ENCODE measurements at regions not wholly inside any gene's neighbourhood (a gene's known extent, or its start where the extent isn't known, plus 50 kb on each side); places are given as distances from the start of the nearest gene placed in this dataset.

DNA sequence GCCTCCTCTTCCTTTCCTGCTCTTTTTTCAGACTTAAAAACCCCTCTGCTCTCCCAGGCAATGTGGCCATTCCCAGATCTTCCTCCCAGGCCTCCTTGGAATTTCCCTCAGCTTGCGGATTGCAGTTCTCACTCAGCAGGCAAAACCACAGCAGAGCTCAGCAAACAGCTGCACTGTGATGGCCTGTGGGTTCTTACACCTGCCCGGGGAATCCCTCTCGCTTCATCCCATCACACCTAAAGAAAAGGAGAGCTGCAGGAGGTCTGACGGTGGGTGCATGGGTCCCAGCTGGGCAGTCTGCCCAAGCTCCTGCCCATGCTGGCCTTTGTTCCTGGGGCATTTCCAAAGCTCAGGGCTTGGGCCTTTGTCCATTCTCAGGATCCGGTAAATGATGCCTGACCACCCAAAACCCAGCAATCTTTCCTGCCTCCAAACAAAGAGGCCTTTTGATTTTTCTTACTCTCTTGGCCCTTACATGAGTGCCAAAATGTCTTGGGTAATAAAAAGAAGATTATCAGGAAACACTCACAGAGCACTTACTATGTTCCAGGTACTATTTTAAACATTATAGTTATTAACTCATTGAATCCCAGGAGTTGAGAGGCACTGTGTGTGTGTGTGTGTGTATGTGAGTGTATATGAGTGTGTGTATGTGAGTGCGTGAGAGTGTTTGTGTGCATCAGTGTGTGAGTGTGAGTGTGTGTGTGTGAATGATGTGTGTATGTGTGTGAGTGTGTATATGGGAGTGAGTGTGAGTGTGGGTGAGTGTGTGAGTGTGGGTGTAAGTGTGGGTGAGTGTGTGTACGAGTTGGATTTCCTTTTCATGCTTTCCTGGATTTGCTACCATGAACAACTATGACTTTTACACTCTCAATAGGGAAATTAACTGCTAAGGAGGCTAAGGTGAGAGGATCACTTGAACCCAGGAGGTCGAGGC, 64.5 kb upstream of the PODXL start:
- BruUV-seq (replicated peaks): no TSS peak
- H3K4me2 ChIP-seq (ENCODE audit: low read depth, low read length): no peak overlapping the region
- CTCF ChIA-PET: interaction anchor here (0.5 kb wide), 1 partner anchor 235 kb away, joined by 4 read pairs; no protein-coding TSS in a partner anchor

More for the DNA sequence above, 64.5 kb upstream of the PODXL start:
- no peaks in the 10 kb centered on the region; the same call in 1 of the 2 replicates for H3K4me1 ChIP-seq (ENCODE audit: control insufficient read depth, insufficient read depth, low read length)
- TF ChIP-seq RCOR1 (IDR thresholded peaks at IDR 0.05; ENCODE audit: insufficient replicate concordance, low read length): no peak
- TF ChIP-seq, protein P1, sequence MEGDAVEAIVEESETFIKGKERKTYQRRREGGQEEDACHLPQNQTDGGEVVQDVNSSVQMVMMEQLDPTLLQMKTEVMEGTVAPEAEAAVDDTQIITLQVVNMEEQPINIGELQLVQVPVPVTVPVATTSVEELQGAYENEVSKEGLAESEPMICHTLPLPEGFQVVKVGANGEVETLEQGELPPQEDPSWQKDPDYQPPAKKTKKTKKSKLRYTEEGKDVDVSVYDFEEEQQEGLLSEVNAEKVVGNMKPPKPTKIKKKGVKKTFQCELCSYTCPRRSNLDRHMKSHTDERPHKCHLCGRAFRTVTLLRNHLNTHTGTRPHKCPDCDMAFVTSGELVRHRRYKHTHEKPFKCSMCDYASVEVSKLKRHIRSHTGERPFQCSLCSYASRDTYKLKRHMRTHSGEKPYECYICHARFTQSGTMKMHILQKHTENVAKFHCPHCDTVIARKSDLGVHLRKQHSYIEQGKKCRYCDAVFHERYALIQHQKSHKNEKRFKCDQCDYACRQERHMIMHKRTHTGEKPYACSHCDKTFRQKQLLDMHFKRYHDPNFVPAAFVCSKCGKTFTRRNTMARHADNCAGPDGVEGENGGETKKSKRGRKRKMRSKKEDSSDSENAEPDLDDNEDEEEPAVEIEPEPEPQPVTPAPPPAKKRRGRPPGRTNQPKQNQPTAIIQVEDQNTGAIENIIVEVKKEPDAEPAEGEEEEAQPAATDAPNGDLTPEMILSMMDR (conservative IDR thresholded peaks at IDR 0.05; ENCODE audit: low read depth, low read length): no peak
- no peak for TF ChIP-seq FOS (IDR thresholded peaks at IDR 0.05; ENCODE audit: low read depth, low read length)
- TF ChIP-seq, protein P2, sequence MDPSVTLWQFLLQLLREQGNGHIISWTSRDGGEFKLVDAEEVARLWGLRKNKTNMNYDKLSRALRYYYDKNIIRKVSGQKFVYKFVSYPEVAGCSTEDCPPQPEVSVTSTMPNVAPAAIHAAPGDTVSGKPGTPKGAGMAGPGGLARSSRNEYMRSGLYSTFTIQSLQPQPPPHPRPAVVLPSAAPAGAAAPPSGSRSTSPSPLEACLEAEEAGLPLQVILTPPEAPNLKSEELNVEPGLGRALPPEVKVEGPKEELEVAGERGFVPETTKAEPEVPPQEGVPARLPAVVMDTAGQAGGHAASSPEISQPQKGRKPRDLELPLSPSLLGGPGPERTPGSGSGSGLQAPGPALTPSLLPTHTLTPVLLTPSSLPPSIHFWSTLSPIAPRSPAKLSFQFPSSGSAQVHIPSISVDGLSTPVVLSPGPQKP (IDR thresholded peaks at IDR 0.05; ENCODE audit: borderline replicate concordance, low read depth, low read length): no peak
- TF ChIP-seq CEBPB (IDR thresholded peaks at IDR 0.05; ENCODE audit: low read depth, low read length): no peak
- no peak for TF ChIP-seq RFX5 (IDR thresholded peaks at IDR 0.05; ENCODE audit: low read depth, low read length)
- no peak for TF ChIP-seq POLR2A (IDR thresholded peaks at IDR 0.05; ENCODE audit: low read depth, low read length)
- no peak for TF ChIP-seq MAFK (IDR thresholded peaks at IDR 0.05; ENCODE audit: low read depth, low read length)
- TF ChIP-seq BHLHE40 (IDR thresholded peaks at IDR 0.05; ENCODE audit: low read depth, low read length): no peak
- no peak for TF ChIP-seq SMC3 (IDR thresholded peaks at IDR 0.05; ENCODE audit: low read depth, low read length)
- no peak for TF ChIP-seq CHD1 (IDR thresholded peaks at IDR 0.05; ENCODE audit: low read depth, low read length)
- no peak for TF ChIP-seq MXI1 (IDR thresholded peaks at IDR 0.05; ENCODE audit: borderline replicate concordance, low read depth, low read length)
- TF ChIP-seq RAD21 (IDR thresholded peaks at IDR 0.05; ENCODE audit: low read length): no peak
- TF ChIP-seq MAZ (IDR thresholded peaks at IDR 0.05; ENCODE audit: borderline replicate concordance, low read depth, low read length): no peak
- H2BK15ac ChIP-seq (ENCODE audit: low read depth, low read length): no peak overlapping the region; the same call in 2 of the 3 replicates
- H4K8ac ChIP-seq (ENCODE audit: low read depth in 2 of 2, low read length in 2 of 2): peak overlapping the region in 1 of 2 experiments; percentile 10; a peak in 1 of 4 replicates
- ATAC-seq (ENCODE audit: low read depth): no peak
- H3K4ac ChIP-seq (ENCODE audit: low read depth, low read length): no peak overlapping the region
- H3K9me1 ChIP-seq (ENCODE audit: insufficient read depth, low read length): peaks cover 6% of the 10 kb centered on the region
- no peak overlapping the region for H3K9ac ChIP-seq (ENCODE audit: low read depth, low read length)
- no peaks in the 10 kb centered on the region for H3K36me3 ChIP-seq (ENCODE audit: control insufficient read depth, insufficient read depth, low read length)
- peak; percentile 72 for DNase-seq
- H3K14ac ChIP-seq (replicated peaks; ENCODE audit: low read depth, low read length): 0 out of 2 replicates have a peak overlapping the region, but pooled peaks have one; percentile 23
- H3K27me3 ChIP-seq (ENCODE audit: control insufficient read depth, insufficient read depth, low read length): no peaks in the 10 kb centered on the region; the same call in 1 of the 2 replicates
- peak overlapping the region; percentile 86 for H2AFZ ChIP-seq (replicated peaks; ENCODE audit: low read length, poor library complexity)
- H4K5ac ChIP-seq (ENCODE audit: low read depth, low read length): no peak overlapping the region
- no peak overlapping the region for H3K27ac ChIP-seq (ENCODE audit: insufficient read depth, low read length)
- no peak overlapping the region for H3K56ac ChIP-seq (ENCODE audit: extremely low read depth, insufficient read depth, low read length)
- no peak overlapping the region for H4K91ac ChIP-seq (ENCODE audit: insufficient read depth, low read depth, low read length)
- peak overlapping the region; percentile 79 for H2AK9ac ChIP-seq (replicated peaks; ENCODE audit: low read depth, low read length, poor library complexity)
- H3K23ac ChIP-seq (ENCODE audit: low read depth, low read length): 0 out of 2 replicates have a peak overlapping the region, but pooled peaks have one; percentile 5
- intact Hi-C loops (cut with micrococcal nuclease) (no loop called here), in situ Hi-C loops (cut with MboI; ENCODE audit: low sequenced_read_pairs) (no loop called here), dilution Hi-C loops (cut with HindIII; ENCODE audit: low sequenced_read_pairs, unreplicated experiment) (no loop called here)
- no peak overlapping the region for H2BK20ac ChIP-seq (ENCODE audit: low read depth, low read length)
- H3K4me3 ChIP-seq (ENCODE audit: insufficient read depth, low read depth, low read length): no peak overlapping the region
- H2BK5ac ChIP-seq (ENCODE audit: low read depth, low read length, poor library complexity, severe bottlenecking): peak overlapping the region; percentile 63
- no peaks in the 10 kb centered on the region for H4K20me1 ChIP-seq (ENCODE audit: insufficient read depth, low read length)
- H3K79me1 ChIP-seq (ENCODE audit: low read depth in 1 of 2, low read length in 2 of 2): no peaks in the 10 kb centered on the region
- POLR2A ChIA-PET (ENCODE audit: unreplicated experiment): no interaction called here
- H2AK5ac ChIP-seq (ENCODE audit: low read depth, low read length): peak overlapping the region; percentile 42
- 70% methylated on average over 2 of the region's 8 CpGs; no CpG with 5 or more reads in 1 of the 2 experiments for WGBS, 2 experiments (ENCODE audit: extremely low coverage in 2 of 2, insufficient read length in 1 of 2)
- no peak overlapping the region for H3K18ac ChIP-seq (ENCODE audit: low read depth, low read length)
- H3K9me3 ChIP-seq (ENCODE audit: control insufficient read depth, insufficient read depth, low read length): no peaks in the 10 kb centered on the region
- no peak overlapping the region for H2BK120ac ChIP-seq (ENCODE audit: low read depth, low read length)

All from IMR-90 (cell line).